HCT116 (cell line): ENCODE measurements at regions not wholly inside any gene's neighbourhood (a gene's known extent, or its start where the extent isn't known, plus 50 kb on each side); places are given as distances from the start of the nearest gene placed in this dataset.

Experiments used
- EZH2 ChIP-seq: fragments of 200-600 bp; sonication (generic); IDR thresholded peaks from 2 replicates; pipeline ENCODE4 v1.6.1; 2017; ENCODE audit warnings: antibody characterized with exemption, mixed run types
- EZH2phosphoT487 ChIP-seq: fragments of 200-600 bp; IDR thresholded peaks from 2 replicates; pipeline ENCODE4 v1.6.1; 2018; ENCODE audit warnings: antibody characterized with exemption, borderline replicate concordance
- POLR2A ChIP-seq: IDR thresholded peaks from 2 replicates; pipeline ENCODE4 v1.7.0; 2011; ENCODE audit warnings: borderline replicate concordance; ENCODE audit not compliant: insufficient read depth, insufficient read length; ENCODE audit errors: extremely low read depth
- SP1 ChIP-seq: IDR thresholded peaks from 2 replicates; pipeline ENCODE4 v1.6.1; 2012; ENCODE audit warnings: low read depth
- YY1 ChIP-seq: IDR thresholded peaks from 2 replicates; pipeline ENCODE4 v1.6.1; 2011; ENCODE audit warnings: low read length, low read depth, moderate library complexity, mild to moderate bottlenecking; ENCODE audit not compliant: insufficient replicate concordance; ENCODE audit errors: extremely low read depth
- TF ChIP-seq, protein P1 (sequence below), 3 experiments: fragments of 200-600 bp in 1 of 3; sonication (generic) in 1 of 3; IDR thresholded peaks in 2 of 3; conservative IDR thresholded peaks in 1 of 3; 2 replicates each; pipeline ENCODE4 v1.5.1; 2012 to 2017; ENCODE audit warnings: low read depth in 2 of 3, low read length in 2 of 3, antibody characterized with exemption in 1 of 3, borderline replicate concordance in 1 of 3, control low read depth in 1 of 3, mild to moderate bottlenecking in 1 of 3, mixed read lengths in 1 of 3, mixed run types in 1 of 3, moderate library complexity in 1 of 3; ENCODE audit not compliant: insufficient read depth in 1 of 3

DNA sequence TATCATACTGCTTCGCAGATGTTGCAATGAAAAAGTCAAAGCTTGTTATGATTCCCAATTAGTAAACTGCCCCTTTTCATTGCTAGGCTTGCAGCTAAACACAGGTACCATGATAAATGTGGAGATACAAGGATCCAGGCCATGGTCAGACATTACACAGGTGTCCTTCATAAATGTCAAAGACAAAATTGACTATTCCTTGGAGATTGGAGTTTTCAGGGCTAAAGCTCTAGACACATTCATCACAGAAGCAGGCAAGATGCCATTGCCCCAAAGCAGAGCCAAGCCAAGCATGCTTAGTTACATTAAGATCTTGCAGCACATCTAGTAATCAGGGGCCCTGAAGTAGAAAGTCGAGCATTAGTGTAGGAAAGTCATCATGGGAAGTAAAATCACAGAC, 111.3 kb upstream of the INTU start:
- TF ChIP-seq YY1 (no peak), SP1 (no peak), EZH2phosphoT487 (no peak), POLR2A (no peak), EZH2 (no peak)
- TF ChIP-seq, protein P1, sequence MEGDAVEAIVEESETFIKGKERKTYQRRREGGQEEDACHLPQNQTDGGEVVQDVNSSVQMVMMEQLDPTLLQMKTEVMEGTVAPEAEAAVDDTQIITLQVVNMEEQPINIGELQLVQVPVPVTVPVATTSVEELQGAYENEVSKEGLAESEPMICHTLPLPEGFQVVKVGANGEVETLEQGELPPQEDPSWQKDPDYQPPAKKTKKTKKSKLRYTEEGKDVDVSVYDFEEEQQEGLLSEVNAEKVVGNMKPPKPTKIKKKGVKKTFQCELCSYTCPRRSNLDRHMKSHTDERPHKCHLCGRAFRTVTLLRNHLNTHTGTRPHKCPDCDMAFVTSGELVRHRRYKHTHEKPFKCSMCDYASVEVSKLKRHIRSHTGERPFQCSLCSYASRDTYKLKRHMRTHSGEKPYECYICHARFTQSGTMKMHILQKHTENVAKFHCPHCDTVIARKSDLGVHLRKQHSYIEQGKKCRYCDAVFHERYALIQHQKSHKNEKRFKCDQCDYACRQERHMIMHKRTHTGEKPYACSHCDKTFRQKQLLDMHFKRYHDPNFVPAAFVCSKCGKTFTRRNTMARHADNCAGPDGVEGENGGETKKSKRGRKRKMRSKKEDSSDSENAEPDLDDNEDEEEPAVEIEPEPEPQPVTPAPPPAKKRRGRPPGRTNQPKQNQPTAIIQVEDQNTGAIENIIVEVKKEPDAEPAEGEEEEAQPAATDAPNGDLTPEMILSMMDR (IDR thresholded peaks at IDR 0.05 in 2 of 3, conservative IDR thresholded peaks at IDR 0.05 in 1 of 3; ENCODE audit: borderline replicate concordance in 1 of 3, insufficient read depth in 1 of 3, low read depth in 2 of 3, low read length in 2 of 3), result no peak
